ENCODE measurements at regions not wholly inside any gene's neighbourhood (a gene's known extent, or its start where the extent isn't known, plus 50 kb on each side); places are given as distances from the start of the nearest gene placed in this dataset.

DNA sequence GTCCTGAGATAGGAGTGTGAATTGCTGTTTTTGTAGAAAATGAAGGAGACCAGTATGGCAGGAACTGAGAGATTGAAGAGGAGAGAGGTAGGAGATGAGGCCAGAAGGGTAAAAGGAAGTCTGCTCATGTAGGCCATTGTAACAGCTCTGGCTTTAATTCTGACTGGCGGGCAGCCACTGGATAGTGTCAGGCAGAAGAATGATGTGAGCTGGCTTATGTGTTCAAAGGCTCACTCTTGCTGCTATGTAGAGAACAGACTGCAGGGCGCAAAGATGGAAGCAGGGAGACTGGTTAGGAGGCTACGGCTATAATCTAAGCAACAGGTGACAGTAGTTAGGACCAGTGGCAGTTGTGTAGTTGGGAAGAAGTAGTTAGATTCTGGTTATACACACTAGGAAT lies 160.2 kb upstream of the FGF13 start:
- Histone ChIP-seq H3K9me3 (ENCODE audit: control insufficient read depth, low read length) (no peaks in the 10 kb centered on the region), H3K9ac (ENCODE audit: extremely low read depth, low read length, poor library complexity, severe bottlenecking) (no peak overlapping the region), H3K4me3 (ENCODE audit: low read length) (no peak overlapping the region), H3K36me3 (ENCODE audit: control insufficient read depth, insufficient read depth, low read length) (no peaks in the 10 kb centered on the region), H3K27me3 (ENCODE audit: control insufficient read depth, insufficient read depth, low read length, poor library complexity, severe bottlenecking) (no peaks in the 10 kb centered on the region), H3K4me1 (ENCODE audit: control insufficient read depth, insufficient read depth, low read length) (no peaks in the 10 kb centered on the region), H3K27ac (ENCODE audit: low read depth, low read length) (no peak overlapping the region)
- Mint-ChIP-seq H3K9me3 (no peaks in the 10 kb centered on the region), H3K27ac (peak overlapping the region; percentile 26), H3K4me3 (no peak overlapping the region), H3K27me3 (ENCODE audit: insufficient read depth) (no peaks in the 10 kb centered on the region), H3K36me3 (ENCODE audit: low read depth) (peaks cover 4% of the 10 kb centered on the region), H3K4me1 (peaks cover 17% of the 10 kb centered on the region)
- TF ChIP-seq, protein P1, sequence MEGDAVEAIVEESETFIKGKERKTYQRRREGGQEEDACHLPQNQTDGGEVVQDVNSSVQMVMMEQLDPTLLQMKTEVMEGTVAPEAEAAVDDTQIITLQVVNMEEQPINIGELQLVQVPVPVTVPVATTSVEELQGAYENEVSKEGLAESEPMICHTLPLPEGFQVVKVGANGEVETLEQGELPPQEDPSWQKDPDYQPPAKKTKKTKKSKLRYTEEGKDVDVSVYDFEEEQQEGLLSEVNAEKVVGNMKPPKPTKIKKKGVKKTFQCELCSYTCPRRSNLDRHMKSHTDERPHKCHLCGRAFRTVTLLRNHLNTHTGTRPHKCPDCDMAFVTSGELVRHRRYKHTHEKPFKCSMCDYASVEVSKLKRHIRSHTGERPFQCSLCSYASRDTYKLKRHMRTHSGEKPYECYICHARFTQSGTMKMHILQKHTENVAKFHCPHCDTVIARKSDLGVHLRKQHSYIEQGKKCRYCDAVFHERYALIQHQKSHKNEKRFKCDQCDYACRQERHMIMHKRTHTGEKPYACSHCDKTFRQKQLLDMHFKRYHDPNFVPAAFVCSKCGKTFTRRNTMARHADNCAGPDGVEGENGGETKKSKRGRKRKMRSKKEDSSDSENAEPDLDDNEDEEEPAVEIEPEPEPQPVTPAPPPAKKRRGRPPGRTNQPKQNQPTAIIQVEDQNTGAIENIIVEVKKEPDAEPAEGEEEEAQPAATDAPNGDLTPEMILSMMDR (conservative IDR thresholded peaks at IDR 0.05): no peak
- DNase-seq: no peak
- WGBS, 2 experiments (ENCODE audit: insufficient coverage in 1 of 2, insufficient read length in 1 of 2): 89 to 95% methylated on average over 2 to 3 of the region's 3 CpGs

DNA sequence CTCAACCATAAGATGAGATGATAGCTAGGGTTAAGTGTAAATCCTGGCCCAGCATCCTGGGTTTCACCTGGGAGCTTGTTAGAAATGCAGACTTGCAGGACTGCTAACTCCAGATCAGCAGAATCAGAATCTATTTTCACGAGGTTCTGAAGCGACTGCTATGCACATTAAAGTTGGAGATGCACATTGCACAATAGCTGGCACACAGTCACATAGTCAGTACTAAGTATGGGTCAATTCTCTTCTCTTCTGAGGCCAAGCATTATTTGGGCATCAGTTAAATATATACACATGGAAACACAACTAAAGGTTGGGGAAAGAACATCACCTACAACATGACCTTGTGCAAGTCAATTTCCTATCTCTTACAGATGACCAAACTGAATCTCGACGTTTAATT lies 155.1 kb upstream of the FGF13 start:
- no peak overlapping the region for H3K4me3 Mint-ChIP-seq
- Histone ChIP-seq H3K9ac (ENCODE audit: extremely low read depth, low read length, poor library complexity, severe bottlenecking) (no peak overlapping the region), H3K27ac (ENCODE audit: low read depth, low read length) (no peak overlapping the region), H3K4me3 (ENCODE audit: low read length) (no peak overlapping the region), H3K4me1 (ENCODE audit: control insufficient read depth, insufficient read depth, low read length) (no peaks in the 10 kb centered on the region), H3K36me3 (ENCODE audit: control insufficient read depth, insufficient read depth, low read length) (no peaks in the 10 kb centered on the region), H3K27me3 (ENCODE audit: control insufficient read depth, insufficient read depth, low read length, poor library complexity, severe bottlenecking) (no peaks in the 10 kb centered on the region), H3K9me3 (ENCODE audit: control insufficient read depth, low read length) (no peaks in the 10 kb centered on the region)
- no peak overlapping the region for H3K27ac Mint-ChIP-seq
- H3K9me3 Mint-ChIP-seq: no peaks in the 10 kb centered on the region
- H3K27me3 Mint-ChIP-seq (ENCODE audit: insufficient read depth): no peaks in the 10 kb centered on the region
- H3K4me1 Mint-ChIP-seq: peaks cover 13% of the 10 kb centered on the region
- H3K36me3 Mint-ChIP-seq (ENCODE audit: low read depth): no peaks in the 10 kb centered on the region
- DNase-seq: no peak
- WGBS, 2 experiments (ENCODE audit: insufficient coverage in 1 of 2, insufficient read length in 1 of 2): 100% methylated on average over 3 of the region's 4 CpGs; no CpG with 5 or more reads in 1 of the 2 experiments
- TF ChIP-seq, protein P1 (conservative IDR thresholded peaks at IDR 0.05): no peak

DNA sequence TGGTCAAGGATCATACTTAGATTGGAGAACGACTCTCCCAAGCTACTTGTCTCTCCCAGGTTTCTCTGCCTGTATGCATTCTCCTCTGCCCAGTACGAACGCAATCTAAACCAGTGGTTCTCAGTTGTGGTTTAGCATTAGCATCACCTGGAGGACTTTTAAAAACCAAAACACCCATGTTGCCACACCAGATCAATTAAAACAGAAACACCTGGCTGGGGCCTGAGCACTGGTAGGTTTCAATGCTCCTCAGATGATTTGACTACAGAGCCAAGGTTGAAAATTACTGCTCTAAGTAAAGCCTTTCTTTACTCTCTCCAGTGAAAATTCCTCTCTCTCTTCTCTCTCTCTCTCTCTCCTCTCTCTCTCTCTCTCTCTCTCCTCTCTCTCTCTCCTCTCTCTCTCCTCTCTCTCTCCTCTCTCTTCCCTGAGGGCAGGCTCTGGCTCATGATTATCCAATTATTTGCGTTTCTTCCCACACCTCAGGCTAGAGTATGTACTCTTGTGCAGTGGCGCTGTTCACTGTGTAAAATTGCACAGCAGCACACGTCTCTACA lies 153.7 kb upstream of the FGF13 start:
- Histone ChIP-seq H3K4me1 (ENCODE audit: control insufficient read depth, insufficient read depth, low read length) (no peaks in the 10 kb centered on the region), H3K27ac (ENCODE audit: low read depth, low read length) (no peak overlapping the region), H3K36me3 (ENCODE audit: control insufficient read depth, insufficient read depth, low read length) (no peaks in the 10 kb centered on the region), H3K4me3 (ENCODE audit: low read length) (no peak overlapping the region), H3K9me3 (ENCODE audit: control insufficient read depth, low read length) (no peaks in the 10 kb centered on the region), H3K27me3 (ENCODE audit: control insufficient read depth, insufficient read depth, low read length, poor library complexity, severe bottlenecking) (no peaks in the 10 kb centered on the region), H3K9ac (ENCODE audit: extremely low read depth, low read length, poor library complexity, severe bottlenecking) (no peak overlapping the region)
- TF ChIP-seq, protein P1 (conservative IDR thresholded peaks at IDR 0.05): no peak
- Mint-ChIP-seq H3K27me3 (ENCODE audit: insufficient read depth) (no peaks in the 10 kb centered on the region), H3K27ac (no peak overlapping the region), H3K9me3 (no peaks in the 10 kb centered on the region), H3K4me3 (no peak overlapping the region), H3K4me1 (peaks cover 10% of the 10 kb centered on the region), H3K36me3 (ENCODE audit: low read depth) (no peaks in the 10 kb centered on the region)
- no peak for DNase-seq
- 83 to 100% methylated on average over 1 to 6 of the region's 6 CpGs for WGBS, 2 experiments (ENCODE audit: insufficient coverage in 1 of 2, insufficient read length in 1 of 2)

All from endodermal cell (in vitro differentiated cells).